OCI-LY1 (cell line): ENCODE measurements at regions not wholly inside any gene's neighbourhood (a gene's known extent, or its start where the extent isn't known, plus 50 kb on each side); places are given as distances from the start of the nearest gene placed in this dataset.

ENCODE experiments used
- H2AFZ ChIP-seq: fragments of 200-600 bp; sonication (generic), shearing (Covaris generic); 2 replicates; pipeline ENCODE4 v1.6.0; 2014; ENCODE audit warnings: antibody characterized with exemption, mild to moderate bottlenecking, low read length
- H3F3A ChIP-seq: fragments of 200-600 bp; sonication (generic), shearing (Covaris generic); 2 replicates; pipeline ENCODE4 v1.6.0; 2014; ENCODE audit warnings: mild to moderate bottlenecking, antibody characterized with exemption, low read length, moderate library complexity; ENCODE audit not compliant: insufficient read depth
- H3K27ac ChIP-seq: fragments of 200-600 bp; sonication (generic); 2 replicates; pipeline ENCODE4 v1.5.1; 2014; ENCODE audit warnings: low read length, mixed run types, mild to moderate bottlenecking, low read depth; ENCODE audit not compliant: poor library complexity, severe bottlenecking
- H3K27me3 ChIP-seq: fragments of 200-600 bp; sonication (generic); 2 replicates; pipeline ENCODE4 v1.6.0; 2014; ENCODE audit warnings: antibody characterized with exemption, mild to moderate bottlenecking, low read length, moderate library complexity; ENCODE audit not compliant: insufficient read depth
- H3K36me3 ChIP-seq: fragments of 200-600 bp; sonication (generic); 2 replicates; pipeline ENCODE4 v1.6.1; 2014; ENCODE audit warnings: mild to moderate bottlenecking, antibody characterized with exemption, low read length, moderate library complexity, mixed read lengths; ENCODE audit not compliant: insufficient read depth
- H3K4me1 ChIP-seq: fragments of 200-600 bp; sonication (generic); 2 replicates; pipeline ENCODE4 v1.5.1; 2014; ENCODE audit warnings: mild to moderate bottlenecking, low read length, moderate library complexity; ENCODE audit not compliant: insufficient read depth, severe bottlenecking
- H3K4me2 ChIP-seq: fragments of 200-600 bp; sonication (generic), shearing (Covaris generic); 2 replicates; pipeline ENCODE4 v1.6.1; 2014; ENCODE audit warnings: low read length
- H3K4me3 ChIP-seq: fragments of 200-600 bp; sonication (generic); 2 replicates; pipeline ENCODE4 v1.5.1; 2014; ENCODE audit warnings: low read length, low read depth, mild to moderate bottlenecking, mixed read lengths; ENCODE audit not compliant: poor library complexity, severe bottlenecking
- H3K79me2 ChIP-seq: fragments of 200-600 bp; shearing (Covaris generic); 2 replicates; pipeline ENCODE4 v1.6.1; 2016; ENCODE audit warnings: mixed run types, low read length, mixed read lengths; ENCODE audit not compliant: insufficient read depth
- H3K9ac ChIP-seq: fragments of 200-600 bp; sonication (generic), shearing (Covaris generic); 2 replicates; pipeline ENCODE4 v1.6.1; 2014; ENCODE audit warnings: mild to moderate bottlenecking, low read length, mixed read lengths
- H3K9me2 ChIP-seq: fragments of 200-600 bp; sonication (generic), shearing (Covaris generic); 2 replicates; pipeline ENCODE4 v1.6.1; 2014; ENCODE audit warnings: low read depth, mild to moderate bottlenecking, low read length, mixed read lengths
- H3K9me3 ChIP-seq: fragments of 200-600 bp; shearing (Covaris generic); 2 replicates; pipeline ENCODE4 v1.6.1; 2014; ENCODE audit warnings: low read length, mixed read lengths
- H4K20me1 ChIP-seq: fragments of 200-600 bp; sonication (generic), shearing (Covaris generic); 2 replicates; pipeline ENCODE4 v1.6.0; 2016; ENCODE audit warnings: mild to moderate bottlenecking, low read length; ENCODE audit not compliant: insufficient read depth
- CTCF ChIP-seq: fragments of 200-600 bp; sonication (generic), shearing (Covaris generic); IDR thresholded peaks from 2 replicates; pipeline ENCODE4 v1.5.1; 2017; ENCODE audit warnings: mild to moderate bottlenecking, antibody characterized with exemption, low read length, moderate library complexity, mixed read lengths
- EZH2 ChIP-seq: fragments of 200-600 bp; sonication (generic), shearing (Covaris generic); IDR thresholded peaks from 2 replicates; pipeline ENCODE4 v1.8.0; 2017; ENCODE audit warnings: borderline replicate concordance, mixed run types, mild to moderate bottlenecking, antibody characterized with exemption, low read length, moderate library complexity, mixed read lengths

- TF ChIP-seq EZH2: no peak
- TF ChIP-seq CTCF: no peak
- no peak overlapping the region for H3K9ac ChIP-seq
- no peaks in the 10 kb centered on the region for H3K4me1 ChIP-seq
- no peak overlapping the region for H3K27ac ChIP-seq
- H4K20me1 ChIP-seq: no peaks in the 10 kb centered on the region
- no peaks in the 10 kb centered on the region for H3K79me2 ChIP-seq
- H3K4me3 ChIP-seq: no peak overlapping the region
- no peaks in the 10 kb centered on the region for H3F3A ChIP-seq
- no peaks in the 10 kb centered on the region for H3K9me3 ChIP-seq
- H2AFZ ChIP-seq: no peak overlapping the region
- H3K27me3 ChIP-seq: no peaks in the 10 kb centered on the region
- H3K36me3 ChIP-seq: no peaks in the 10 kb centered on the region
- H3K4me2 ChIP-seq: no peak overlapping the region
- no peaks in the 10 kb centered on the region for H3K9me2 ChIP-seq
Observed at GRCh38 chr3:98957681-98958080, 56.2 kb upstream of the DCBLD2 start.

- Histone ChIP-seq H2AFZ (no peak overlapping the region), H3K4me2 (no peak overlapping the region), H3K9me2 (no peaks in the 10 kb centered on the region), H3K9me3 (no peaks in the 10 kb centered on the region), H4K20me1 (no peaks in the 10 kb centered on the region), H3F3A (no peaks in the 10 kb centered on the region), H3K4me1 (no peaks in the 10 kb centered on the region), H3K27ac (no peak overlapping the region), H3K9ac (no peak overlapping the region), H3K4me3 (no peak overlapping the region), H3K36me3 (no peaks in the 10 kb centered on the region), H3K27me3 (no peaks in the 10 kb centered on the region), H3K79me2 (no peaks in the 10 kb centered on the region)
- TF ChIP-seq EZH2 (no peak), CTCF (no peak)
Observed at GRCh38 chr3:98956008-98956407, 54.5 kb upstream of the DCBLD2 start.

GRCh38 chr3:98954791-98955604 is 53.5 kb upstream of the DCBLD2 start:
- Histone ChIP-seq H4K20me1 (no peaks in the 10 kb centered on the region), H3K27me3 (no peaks in the 10 kb centered on the region), H3K4me2 (no peak overlapping the region), H3K9me2 (no peaks in the 10 kb centered on the region), H3K4me1 (no peaks in the 10 kb centered on the region), H3K79me2 (no peaks in the 10 kb centered on the region), H3K27ac (no peak overlapping the region), H3K4me3 (no peak overlapping the region), H3F3A (no peaks in the 10 kb centered on the region), H3K36me3 (no peaks in the 10 kb centered on the region), H2AFZ (no peak overlapping the region), H3K9me3 (no peaks in the 10 kb centered on the region), H3K9ac (no peak overlapping the region)
- TF ChIP-seq EZH2: no peak
- no peak for TF ChIP-seq CTCF
